PC-9 (cell line): ENCODE measurements at regions not wholly inside any gene's neighbourhood (a gene's known extent, or its start where the extent isn't known, plus 50 kb on each side); places are given as distances from the start of the nearest gene placed in this dataset.

Experiments used
- BruUV-seq: library from RNA; stranded (reverse); fragments of 400-500 nt; replicated peaks from 2 replicates; lab custom pipeline; 2021; lab: Mats Ljungman, UMichigan
- CTCF ChIA-PET: fragments of 300-600 bp; sonication (Branson Sonifier 250); formaldehyde crosslinking; loops from one replicate; lab custom pipeline; 2022; ENCODE audit warnings: antibody characterized with exemption; lab: Charles Lee
- POLR2A ChIA-PET: fragments of 300-600 bp; sonication (Branson Sonifier 250); formaldehyde crosslinking; loops from one replicate; lab custom pipeline; 2022; ENCODE audit warnings: antibody characterized with exemption; ENCODE audit not compliant: unreplicated experiment; lab: Charles Lee
- DNase-seq, 2 experiments: peaks; one replicate each; pipeline versions ENCODE4 v3.0.0 to v3.0.0-alpha.2; 2015 to 2022; ENCODE audit warnings: mixed read lengths in 1 of 2
- H2AFZ ChIP-seq: fragments of 200-600 bp; sonication (generic); 2 replicates; pipeline ENCODE4 v1.8.1; 2017; ENCODE audit warnings: antibody characterized with exemption
- H3F3A ChIP-seq: fragments of 200-600 bp; sonication (generic); 2 replicates; pipeline ENCODE4 v1.8.1; 2017; ENCODE audit warnings: antibody characterized with exemption, mild to moderate bottlenecking, low read depth; ENCODE audit not compliant: insufficient read depth
- H3K27ac ChIP-seq: fragments of 200-600 bp; sonication (generic); 2 replicates; pipeline ENCODE4 v1.6.1; 2016; ENCODE audit warnings: mixed run types
- H3K27me3 ChIP-seq: fragments of 200-600 bp; sonication (generic); 2 replicates; pipeline ENCODE4 v1.6.1; 2016; ENCODE audit warnings: low read depth, mixed run types; ENCODE audit not compliant: insufficient read depth
- H3K36me3 ChIP-seq: fragments of 200-600 bp; sonication (generic); 2 replicates; pipeline ENCODE4 v1.6.1; 2016; ENCODE audit warnings: low read depth, mixed run types
- H3K4me1 ChIP-seq: fragments of 200-600 bp; sonication (generic); replicated peaks from 2 replicates; pipeline ENCODE4 v1.6.1; 2016; ENCODE audit warnings: mixed run types; ENCODE audit not compliant: insufficient read depth
- H3K4me2 ChIP-seq: fragments of 200-600 bp; sonication (generic); 2 replicates; pipeline ENCODE4 v1.6.1; 2017; ENCODE audit warnings: mixed run types
- H3K4me3 ChIP-seq: fragments of 200-600 bp; sonication (generic); 2 replicates; pipeline ENCODE4 v1.6.1; 2016; ENCODE audit warnings: mixed run types
- H3K79me2 ChIP-seq: fragments of 200-600 bp; sonication (generic); 2 replicates; pipeline ENCODE4 v1.6.1; 2017; ENCODE audit warnings: low read depth, mixed run types
- H3K9me2 ChIP-seq: fragments of 200-600 bp; sonication (generic); 2 replicates; pipeline ENCODE4 v1.8.1; 2017; ENCODE audit warnings: mild to moderate bottlenecking; ENCODE audit not compliant: insufficient read depth
- H3K9me3 ChIP-seq: fragments of 200-600 bp; sonication (generic); 2 replicates; pipeline ENCODE4 v1.8.1; 2016; ENCODE audit warnings: low read depth; ENCODE audit not compliant: insufficient read depth
- H4K20me1 ChIP-seq: fragments of 200-600 bp; sonication (generic); 2 replicates; pipeline ENCODE4 v1.8.1; 2017; ENCODE audit not compliant: insufficient read depth
- CTCF ChIP-seq: fragments of 200-600 bp; sonication (generic); conservative IDR thresholded peaks from 2 replicates; pipeline ENCODE4 v1.6.1; 2017; ENCODE audit warnings: mixed run types, antibody characterized with exemption, mild to moderate bottlenecking, moderate library complexity
- EZH2 ChIP-seq: fragments of 200-600 bp; sonication (generic); IDR thresholded peaks from 2 replicates; pipeline ENCODE4 v1.8.0; 2017; ENCODE audit warnings: antibody characterized with exemption, low read depth
- intact Hi-C: fragments of 100-400 bp; cut with micrococcal nuclease; formaldehyde crosslinking; loops from one replicate; pipeline ENCODE4 v1.10.0; 2022; ENCODE audit not compliant: unreplicated experiment

DNA sequence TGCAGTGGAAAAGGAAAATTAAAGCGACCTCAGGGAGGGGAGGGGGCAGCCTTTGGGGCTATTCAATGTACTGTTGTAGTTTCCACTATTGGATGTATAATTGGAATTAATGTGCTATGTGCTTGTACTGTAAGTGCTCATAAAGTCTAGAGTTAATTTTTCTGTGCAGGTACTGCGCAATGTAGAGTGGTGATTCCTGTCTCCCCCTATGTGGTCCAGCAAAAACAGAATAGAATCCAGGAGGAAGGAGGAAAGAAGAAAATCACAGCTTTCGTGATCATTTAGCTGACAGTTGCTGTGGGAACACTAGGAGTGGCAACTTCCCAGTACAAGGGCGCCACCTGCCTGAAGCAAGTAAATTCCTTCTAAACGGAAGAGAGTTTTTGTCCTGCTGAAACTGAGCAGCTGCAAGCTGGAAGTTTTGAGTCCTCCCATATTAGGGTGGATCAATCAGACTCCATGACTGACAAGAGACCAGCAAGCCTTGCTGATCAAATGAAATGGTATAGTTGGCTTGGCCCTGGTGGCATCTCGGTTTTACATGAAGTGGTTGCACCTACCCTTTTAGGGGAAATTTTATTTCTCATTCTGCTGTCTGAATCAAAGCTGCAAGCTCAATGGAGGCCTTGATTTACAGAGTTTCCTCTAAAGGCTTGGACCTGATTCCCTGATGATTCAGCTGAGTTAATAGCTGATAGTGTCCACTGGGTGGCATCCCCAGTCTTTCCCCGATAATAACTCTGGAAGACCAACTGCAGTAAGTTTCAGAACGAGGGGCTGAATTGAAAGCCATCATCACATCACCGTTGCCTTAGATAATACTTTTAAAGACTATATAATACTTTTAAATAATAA is 299.8 kb downstream of the HGF start:
- H3K79me2 ChIP-seq, result no peaks in the 10 kb centered on the region
- no peaks in the 10 kb centered on the region for H3K27me3 ChIP-seq
- H4K20me1 ChIP-seq, result no peaks in the 10 kb centered on the region
- no peaks in the 10 kb centered on the region for H3K36me3 ChIP-seq
- H3K9me3 ChIP-seq, result no peaks in the 10 kb centered on the region
- BruUV-seq, result no TSS peak
- intact Hi-C loops, result loop anchor here (1.0 kb wide), 3 partner anchors 771 to 1410 kb away; no protein-coding TSS in a partner anchor
- H3K4me2 ChIP-seq, result no peak overlapping the region
- no peaks in the 10 kb centered on the region for H3K9me2 ChIP-seq
- peak; percentile 50 to 65 for DNase-seq
- POLR2A ChIA-PET, result interaction anchor here (0.6 to 0.7 kb wide), 4 partner anchors 551 to 1390 kb away, joined by 4 to 6 read pairs (median 5); no protein-coding TSS in a partner anchor
- TF ChIP-seq EZH2, result no peak
- peak; percentile 81 for TF ChIP-seq CTCF
- no peak overlapping the region for H3K27ac ChIP-seq
- no peak overlapping the region for H2AFZ ChIP-seq
- H3K4me3 ChIP-seq, result no peak overlapping the region
- CTCF ChIA-PET, result interaction anchor here (0.6 to 1.3 kb wide), 7 partner anchors 12 to 807 kb away, joined by 4 to 8 read pairs (median 4); partner anchors contain the start of gene SEMA3C
- no peaks in the 10 kb centered on the region for H3K4me1 ChIP-seq
- H3F3A ChIP-seq, result no peaks in the 10 kb centered on the region

DNA sequence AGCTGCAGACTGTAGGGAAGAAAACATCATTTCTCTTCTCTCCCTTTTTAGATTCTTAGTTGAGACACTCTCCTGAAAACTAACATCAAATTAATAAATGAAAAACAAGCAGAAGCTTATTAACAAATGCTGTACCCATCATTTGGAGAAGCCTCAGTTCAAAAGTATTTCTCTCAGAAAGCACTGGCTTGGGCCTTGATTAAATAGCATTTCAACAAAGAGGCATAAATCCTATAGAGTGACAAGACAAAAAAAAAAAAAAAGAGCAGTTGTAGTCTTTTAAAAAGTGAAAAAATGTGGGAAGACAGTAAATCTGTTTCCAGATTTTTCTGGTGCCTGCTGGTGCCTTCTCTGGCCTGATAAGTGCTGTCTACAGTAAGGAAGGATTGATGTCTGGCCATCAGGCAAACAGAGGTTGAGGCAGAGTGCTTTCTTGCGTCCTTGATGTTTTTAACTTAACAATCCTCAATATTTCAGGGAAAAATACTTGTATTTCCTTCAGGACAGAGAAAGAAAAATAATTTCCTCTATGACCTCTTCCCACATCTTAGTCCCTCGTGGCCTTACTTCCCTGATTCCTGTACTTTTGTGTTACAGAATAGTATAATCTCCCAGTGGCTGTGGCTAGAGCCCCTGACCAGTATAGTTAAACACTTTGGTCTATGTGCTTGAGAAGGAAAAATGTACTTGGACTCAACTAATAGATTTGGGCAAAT is 300.5 kb downstream of the HGF start:
- TF ChIP-seq CTCF, result no peak
- TF ChIP-seq EZH2, result no peak
- Histone ChIP-seq H3K27ac (no peak overlapping the region), H4K20me1 (no peaks in the 10 kb centered on the region), H3F3A (no peaks in the 10 kb centered on the region), H3K4me3 (no peak overlapping the region), H3K4me2 (no peak overlapping the region), H3K4me1 (no peaks in the 10 kb centered on the region), H3K9me2 (no peaks in the 10 kb centered on the region), H3K79me2 (no peaks in the 10 kb centered on the region), H3K36me3 (no peaks in the 10 kb centered on the region), H3K27me3 (no peaks in the 10 kb centered on the region), H3K9me3 (no peaks in the 10 kb centered on the region), H2AFZ (no peak overlapping the region)
- ChIA-PET CTCF (interaction anchor here (0.7 to 1.3 kb wide), 9 partner anchors 11 to 1335 kb away, joined by 3 to 10 read pairs (median 4); no protein-coding TSS in a partner anchor), POLR2A (no interaction called here)
- BruUV-seq, result no TSS peak
- DNase-seq, result no peak
- intact Hi-C loops, result no loop called here

DNA sequence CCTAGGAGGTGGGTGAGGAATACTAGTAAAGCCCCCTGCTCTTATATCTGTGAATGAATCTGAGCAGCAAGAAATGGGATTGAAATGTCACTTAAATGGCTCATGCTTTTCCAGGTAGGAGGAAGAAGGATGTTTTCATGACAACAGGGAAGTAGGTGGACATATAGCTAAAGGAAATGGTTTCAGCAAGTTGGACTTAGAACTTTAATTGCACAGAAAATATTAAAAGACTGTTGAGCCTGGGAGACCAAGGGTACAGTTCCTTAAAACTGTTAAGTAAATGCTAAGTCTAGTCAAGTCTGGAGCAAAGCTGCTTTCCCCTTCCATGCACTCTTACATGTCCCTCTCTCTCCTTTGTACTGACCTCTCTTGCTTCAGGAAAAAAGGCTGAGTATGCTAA is 301.3 kb downstream of the HGF start:
- Histone ChIP-seq H3K27ac (no peak overlapping the region), H2AFZ (no peak overlapping the region), H3K9me2 (no peaks in the 10 kb centered on the region), H3K36me3 (no peaks in the 10 kb centered on the region), H3K27me3 (no peaks in the 10 kb centered on the region), H3K4me1 (no peaks in the 10 kb centered on the region), H3F3A (no peaks in the 10 kb centered on the region), H3K4me3 (no peak overlapping the region), H3K9me3 (no peaks in the 10 kb centered on the region), H4K20me1 (no peaks in the 10 kb centered on the region), H3K4me2 (no peak overlapping the region), H3K79me2 (no peaks in the 10 kb centered on the region)
- intact Hi-C loops, result no loop called here
- POLR2A ChIA-PET, result no interaction called here
- CTCF ChIA-PET, result interaction anchor here (0.5 to 1.3 kb wide), 7 partner anchors 11 to 1334 kb away, joined by 3 to 10 read pairs (median 4); no protein-coding TSS in a partner anchor
- no peak for DNase-seq
- TF ChIP-seq EZH2, result no peak
- no peak for TF ChIP-seq CTCF
- BruUV-seq, result no TSS peak
